ENCODE measurements at regions not wholly inside any gene's neighbourhood (a gene's known extent, or its start where the extent isn't known, plus 50 kb on each side); places are given as distances from the start of the nearest gene placed in this dataset.

GRCh38 chr3:153392363-153392762, 230.3 kb downstream of the RAP2B start:
- Mint-ChIP-seq H3K9me3 (peaks cover 12 to 38% (median 26%) of the 10 kb centered on the region in 7 donors), H3K4me1 (no peaks in the 10 kb centered on the region), H3K27ac (no peak overlapping the region), H3K27me3 (ENCODE audit: low read depth in 3 of 3) (peaks cover 0 to 2% (median 0%) of the 10 kb centered on the region in 3 donors), H3K4me3 (no peak overlapping the region), H3K36me3 (no peaks in the 10 kb centered on the region)
- no peak overlapping the region for H3K4me3 ChIP-seq (replicated peaks in 1 of 3; ENCODE audit: low read depth in 2 of 3, low read length in 3 of 3)
- no peak overlapping the region for H2AFZ ChIP-seq (ENCODE audit: insufficient read depth, low read depth, low read length, poor library complexity, severe bottlenecking)
- no peak for TF ChIP-seq CTCF (IDR thresholded peaks at IDR 0.05)
- intact Hi-C loops (cut with micrococcal nuclease), result no loop called here
- no CpG with 5 or more reads among the region's 2 CpGs for WGBS (ENCODE audit: insufficient coverage)
- H3K27ac ChIP-seq (ENCODE audit: low read depth in 1 of 2, low read length in 2 of 2), result no peak overlapping the region
- H3K4me2 ChIP-seq (replicated peaks; ENCODE audit: extremely low read depth, low read length, poor library complexity, severe bottlenecking), result no peak overlapping the region
- no peaks in the 10 kb centered on the region for H3K4me1 ChIP-seq (ENCODE audit: control insufficient read depth in 1 of 2, insufficient read depth in 2 of 2, low read length in 2 of 2)
- H3K36me3 ChIP-seq (replicated peaks in 1 of 2; ENCODE audit: control insufficient read depth in 1 of 2, insufficient read depth in 2 of 2, low read length in 2 of 2), result no peaks in the 10 kb centered on the region
- DNase-seq, result no peak
- no peak overlapping the region for H3K9ac ChIP-seq (ENCODE audit: insufficient read depth, low read length, poor library complexity, severe bottlenecking)
- H3K9me3 ChIP-seq (replicated peaks in 1 of 2; ENCODE audit: control insufficient read depth in 1 of 2, insufficient read depth in 1 of 2, low read length in 2 of 2), result peaks cover 16% of the 10 kb centered on the region in 2 donors
- no peaks in the 10 kb centered on the region for H4K20me1 ChIP-seq (ENCODE audit: insufficient read depth, low read length)
- H3K79me2 ChIP-seq (ENCODE audit: insufficient read depth, low read length), result no peaks in the 10 kb centered on the region
- H3K27me3 ChIP-seq (ENCODE audit: control insufficient read depth in 2 of 2, insufficient read depth in 2 of 2, low read length in 2 of 2), result no peaks in the 10 kb centered on the region

DNA sequence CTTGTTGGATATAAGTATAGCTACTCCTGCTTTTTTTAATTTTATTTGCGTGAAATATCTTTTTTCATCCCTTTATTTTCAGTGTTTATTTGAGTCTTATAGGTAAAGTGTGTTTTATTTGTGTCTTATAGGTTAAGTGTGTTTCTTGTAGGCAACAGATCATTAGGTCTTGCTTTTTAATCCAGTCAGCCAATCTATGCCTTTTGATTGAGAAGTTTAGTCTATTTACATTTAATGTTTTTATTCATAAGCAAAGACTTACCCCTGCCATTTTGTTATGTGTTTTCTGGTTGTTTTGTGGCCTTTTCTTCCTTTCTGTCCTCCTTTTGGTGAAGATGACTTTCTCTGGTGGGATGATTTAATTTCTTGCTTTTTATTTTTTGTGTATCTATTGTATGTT, 232.0 kb downstream of the RAP2B start:
- Histone ChIP-seq H3K4me3 (replicated peaks in 1 of 3; ENCODE audit: low read depth in 2 of 3, low read length in 3 of 3) (no peak overlapping the region), H3K4me2 (replicated peaks; ENCODE audit: extremely low read depth, low read length, poor library complexity, severe bottlenecking) (no peak overlapping the region), H3K9ac (ENCODE audit: insufficient read depth, low read length, poor library complexity, severe bottlenecking) (no peak overlapping the region), H3K27me3 (ENCODE audit: control insufficient read depth in 2 of 2, insufficient read depth in 2 of 2, low read length in 2 of 2) (no peaks in the 10 kb centered on the region), H3K9me3 (replicated peaks in 1 of 2; ENCODE audit: control insufficient read depth in 1 of 2, insufficient read depth in 1 of 2, low read length in 2 of 2) (peaks cover 16% of the 10 kb centered on the region in 2 donors), H3K4me1 (ENCODE audit: control insufficient read depth in 1 of 2, insufficient read depth in 2 of 2, low read length in 2 of 2) (no peaks in the 10 kb centered on the region), H4K20me1 (ENCODE audit: insufficient read depth, low read length) (no peaks in the 10 kb centered on the region), H2AFZ (ENCODE audit: insufficient read depth, low read depth, low read length, poor library complexity, severe bottlenecking) (no peak overlapping the region), H3K79me2 (ENCODE audit: insufficient read depth, low read length) (no peaks in the 10 kb centered on the region), H3K27ac (ENCODE audit: low read depth in 1 of 2, low read length in 2 of 2) (no peak overlapping the region), H3K36me3 (replicated peaks in 1 of 2; ENCODE audit: control insufficient read depth in 1 of 2, insufficient read depth in 2 of 2, low read length in 2 of 2) (no peaks in the 10 kb centered on the region)
- Mint-ChIP-seq H3K27me3 (ENCODE audit: low read depth in 3 of 3) (peaks cover 0 to 2% (median 0%) of the 10 kb centered on the region in 3 donors), H3K9me3 (peaks cover 12 to 36% (median 28%) of the 10 kb centered on the region in 7 donors), H3K36me3 (no peaks in the 10 kb centered on the region), H3K27ac (no peak overlapping the region), H3K4me1 (peaks cover under 1% of the 10 kb centered on the region), H3K4me3 (no peak overlapping the region)
- intact Hi-C loops (cut with micrococcal nuclease), result no loop called here
- no CpG with 5 or more reads among the region's 1 CpG for WGBS (ENCODE audit: insufficient coverage)
- no peak for TF ChIP-seq CTCF (IDR thresholded peaks at IDR 0.05)
- no peak for DNase-seq

Measured in CD14-positive monocyte (primary cell).